ENCODE measurements at regions not wholly inside any gene's neighbourhood (a gene's known extent, or its start where the extent isn't known, plus 50 kb on each side); places are given as distances from the start of the nearest gene placed in this dataset.
"Not testable (repeated sequence)": the region's sequence is repeated elsewhere in the genome, so short reads cannot be mapped to it uniquely, and the experiment has no call there.

DNA sequence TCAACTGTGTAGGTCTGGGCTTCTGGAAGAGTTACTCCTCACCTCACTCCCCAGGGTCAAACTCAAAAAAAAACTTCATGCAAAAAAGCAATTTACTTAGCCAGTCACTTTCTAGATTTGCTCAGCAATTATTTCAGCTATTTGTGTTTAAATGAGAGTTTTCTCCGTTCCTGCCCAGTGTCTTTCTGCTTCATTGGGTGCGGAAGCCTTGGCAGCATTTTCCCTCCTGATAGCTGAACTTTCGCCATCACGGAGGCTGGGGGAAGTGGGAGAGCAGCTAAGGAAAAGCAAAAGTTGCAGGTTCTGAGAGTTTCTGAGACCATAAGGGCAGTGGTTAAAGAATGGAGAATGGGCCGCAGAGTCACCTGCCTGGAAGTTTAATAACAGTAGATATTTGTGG, 287.1 kb upstream of the DYNLRB2 start:
- Histone ChIP-seq H3K4me1 (ENCODE audit: low read depth) (no peaks in the 10 kb centered on the region), H3K27me3 (peaks cover 3% of the 10 kb centered on the region), H3K27ac (no peak overlapping the region), H3K9me3 (ENCODE audit: low read depth) (no peaks in the 10 kb centered on the region), H3K36me3 (no peaks in the 10 kb centered on the region), H3K4me3 (no peak overlapping the region)
- TF ChIP-seq, protein P1, sequence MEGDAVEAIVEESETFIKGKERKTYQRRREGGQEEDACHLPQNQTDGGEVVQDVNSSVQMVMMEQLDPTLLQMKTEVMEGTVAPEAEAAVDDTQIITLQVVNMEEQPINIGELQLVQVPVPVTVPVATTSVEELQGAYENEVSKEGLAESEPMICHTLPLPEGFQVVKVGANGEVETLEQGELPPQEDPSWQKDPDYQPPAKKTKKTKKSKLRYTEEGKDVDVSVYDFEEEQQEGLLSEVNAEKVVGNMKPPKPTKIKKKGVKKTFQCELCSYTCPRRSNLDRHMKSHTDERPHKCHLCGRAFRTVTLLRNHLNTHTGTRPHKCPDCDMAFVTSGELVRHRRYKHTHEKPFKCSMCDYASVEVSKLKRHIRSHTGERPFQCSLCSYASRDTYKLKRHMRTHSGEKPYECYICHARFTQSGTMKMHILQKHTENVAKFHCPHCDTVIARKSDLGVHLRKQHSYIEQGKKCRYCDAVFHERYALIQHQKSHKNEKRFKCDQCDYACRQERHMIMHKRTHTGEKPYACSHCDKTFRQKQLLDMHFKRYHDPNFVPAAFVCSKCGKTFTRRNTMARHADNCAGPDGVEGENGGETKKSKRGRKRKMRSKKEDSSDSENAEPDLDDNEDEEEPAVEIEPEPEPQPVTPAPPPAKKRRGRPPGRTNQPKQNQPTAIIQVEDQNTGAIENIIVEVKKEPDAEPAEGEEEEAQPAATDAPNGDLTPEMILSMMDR (IDR thresholded peaks at IDR 0.05; ENCODE audit: low read depth, low read length) = no peak
- DNase-seq (ENCODE audit: low read depth in 1 of 2, low spot score in 1 of 2) = no peak

DNA sequence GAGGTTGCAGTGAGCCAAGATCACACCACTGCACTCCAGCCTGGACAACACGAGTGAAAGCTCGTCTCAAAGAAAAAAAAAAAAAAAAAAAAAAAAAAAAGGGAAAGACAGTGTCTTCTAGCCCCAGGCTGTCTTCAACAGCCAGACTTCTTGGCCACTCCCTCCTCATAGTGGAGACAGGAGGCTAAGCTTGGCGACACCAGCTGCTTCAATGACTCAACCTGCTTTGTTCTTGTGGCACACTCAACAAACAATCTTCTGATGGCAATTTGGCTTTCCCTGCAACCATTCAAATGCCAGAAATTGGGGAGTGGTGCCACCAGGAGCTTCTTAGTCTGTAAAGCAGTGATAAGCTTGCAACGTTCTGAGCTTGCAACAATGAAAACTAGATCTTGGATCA, 290.4 kb upstream of the DYNLRB2 start:
- Histone ChIP-seq H3K27ac (no peak overlapping the region), H3K9me3 (ENCODE audit: low read depth) (no peaks in the 10 kb centered on the region), H3K36me3 (no peaks in the 10 kb centered on the region), H3K4me3 (no peak overlapping the region), H3K4me1 (ENCODE audit: low read depth) (no peaks in the 10 kb centered on the region), H3K27me3 (peaks cover 3% of the 10 kb centered on the region)
- TF ChIP-seq, protein P1 (IDR thresholded peaks at IDR 0.05; ENCODE audit: low read depth, low read length) = no peak
- no peak for DNase-seq (ENCODE audit: low read depth in 1 of 2, low spot score in 1 of 2)

DNA sequence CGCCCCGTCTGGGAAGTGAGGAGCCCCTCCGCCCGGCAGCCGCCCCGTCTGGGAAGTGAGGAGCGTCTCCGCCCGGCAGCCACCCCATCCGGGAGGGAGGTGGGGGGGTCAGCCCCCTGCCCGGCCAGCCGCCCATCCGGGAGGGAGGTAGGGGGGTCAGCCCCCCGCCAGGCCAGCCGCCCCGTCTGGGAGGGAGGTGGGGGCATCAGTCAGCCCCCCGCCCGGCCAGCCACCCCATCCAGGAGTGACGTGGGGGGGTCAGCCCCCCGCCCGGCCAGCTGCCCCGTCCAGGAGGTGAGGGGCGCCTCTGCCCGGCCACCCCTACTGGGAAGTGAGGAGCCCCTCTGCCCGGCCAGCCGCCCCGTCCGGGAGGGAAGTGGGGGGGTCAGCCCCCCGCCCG, 297.5 kb upstream of the DYNLRB2 start:
- H3K4me1 ChIP-seq (ENCODE audit: low read depth); H3K27ac ChIP-seq; H3K4me3 ChIP-seq; H3K27me3 ChIP-seq; H3K9me3 ChIP-seq (ENCODE audit: low read depth); H3K36me3 ChIP-seq; DNase-seq (ENCODE audit: low read depth in 1 of 2, low spot score in 1 of 2): not testable (repeated sequence)

DNA sequence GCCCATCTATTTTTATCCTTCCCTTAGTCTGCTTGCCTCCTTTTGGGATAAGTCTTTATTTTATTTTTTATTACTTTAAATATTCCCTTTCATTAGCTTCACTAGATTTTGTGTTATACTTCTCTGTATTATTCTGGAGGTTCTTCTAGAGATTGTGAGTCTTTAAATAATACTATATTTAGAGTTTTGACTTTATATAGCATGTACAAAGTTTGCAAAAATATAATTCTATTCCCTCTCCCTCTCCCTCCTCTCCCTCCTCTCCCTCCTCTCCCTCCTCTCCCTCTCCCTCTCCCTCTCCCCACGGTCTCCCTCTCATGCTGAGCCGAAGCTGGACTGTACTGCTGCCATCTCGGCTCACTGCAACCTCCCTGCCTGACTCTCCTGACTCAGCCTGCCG, 298.5 kb upstream of the DYNLRB2 start:
- DNase-seq (ENCODE audit: low read depth in 1 of 2, low spot score in 1 of 2); H3K4me1 ChIP-seq (ENCODE audit: low read depth); H3K4me3 ChIP-seq; H3K27me3 ChIP-seq; H3K9me3 ChIP-seq (ENCODE audit: low read depth); H3K27ac ChIP-seq; H3K36me3 ChIP-seq: not testable (repeated sequence)

DNA sequence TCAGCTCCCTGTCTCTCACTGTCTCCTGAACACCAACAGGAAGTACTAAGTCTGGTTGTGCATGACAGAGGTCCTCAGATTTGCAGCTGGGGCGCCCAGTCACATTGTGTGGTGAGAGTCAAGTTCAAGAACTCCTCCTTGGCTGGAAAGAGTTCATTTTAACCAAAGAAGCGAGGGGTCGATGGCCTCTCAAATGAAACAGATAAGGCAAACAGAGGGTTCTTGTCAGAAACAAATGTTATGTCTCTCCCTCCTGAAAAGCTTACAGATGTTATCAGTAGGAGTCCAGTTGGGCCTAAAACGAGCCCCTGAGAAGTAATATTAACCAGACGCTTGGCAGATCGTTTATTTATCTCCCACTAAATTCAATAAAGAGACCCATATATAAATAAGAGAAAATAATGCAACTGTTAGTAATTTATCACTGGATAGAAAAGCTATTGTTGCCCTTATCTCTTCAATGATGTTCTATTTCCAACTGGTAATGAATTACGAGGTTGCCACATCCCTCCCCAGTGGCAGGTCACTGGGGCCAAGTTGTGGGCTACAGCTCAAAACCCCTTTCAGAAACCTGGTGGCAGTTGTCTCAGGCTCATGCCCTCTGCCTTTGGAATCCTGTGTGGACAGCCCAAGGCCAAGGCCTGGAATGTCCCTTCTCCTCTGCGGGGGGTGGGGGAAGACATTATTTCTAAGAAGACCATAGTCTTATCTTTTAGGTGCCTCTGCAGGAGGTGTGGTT, 307.5 kb upstream of the DYNLRB2 start:
- Histone ChIP-seq H3K4me3 (no peak overlapping the region), H3K27me3 (peaks cover 18% of the 10 kb centered on the region), H3K9me3 (ENCODE audit: low read depth) (no peaks in the 10 kb centered on the region), H3K36me3 (no peaks in the 10 kb centered on the region), H3K27ac (no peak overlapping the region), H3K4me1 (ENCODE audit: low read depth) (peaks cover 8% of the 10 kb centered on the region)
- TF ChIP-seq, protein P1 (IDR thresholded peaks at IDR 0.05; ENCODE audit: low read depth, low read length) = no peak
- no peak for DNase-seq (ENCODE audit: low read depth in 1 of 2, low spot score in 1 of 2)

DNA sequence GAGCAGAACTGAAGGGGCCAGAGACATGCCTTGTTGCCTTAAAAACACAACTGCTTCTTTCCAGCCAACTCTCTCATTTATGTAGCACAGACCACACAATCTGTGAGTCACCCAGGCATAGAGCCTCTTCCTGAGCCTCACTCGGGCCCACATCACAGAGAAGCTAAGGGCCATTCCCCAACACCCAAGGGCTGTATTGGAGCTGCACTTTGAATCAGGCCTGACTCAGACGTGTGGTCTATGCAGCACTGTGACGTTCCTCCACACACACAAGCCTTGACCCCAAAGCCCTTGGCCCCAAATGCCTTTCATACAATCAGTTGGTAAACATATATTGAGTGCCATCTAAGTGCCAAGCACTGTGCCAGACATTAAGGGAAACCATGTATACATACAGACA, 308.9 kb upstream of the DYNLRB2 start:
- peaks cover 18% of the 10 kb centered on the region for H3K27me3 ChIP-seq
- TF ChIP-seq, protein P1 (IDR thresholded peaks at IDR 0.05; ENCODE audit: low read depth, low read length) = no peak
- peaks cover 8% of the 10 kb centered on the region for H3K4me1 ChIP-seq (ENCODE audit: low read depth)
- H3K9me3 ChIP-seq (ENCODE audit: low read depth) = no peaks in the 10 kb centered on the region
- no peak overlapping the region for H3K4me3 ChIP-seq
- no peaks in the 10 kb centered on the region for H3K36me3 ChIP-seq
- H3K27ac ChIP-seq = no peak overlapping the region
- peak in 1 of 2 donors; percentile 1 for DNase-seq (ENCODE audit: low read depth in 1 of 2, low spot score in 1 of 2)
